B cell (primary cell): ENCODE measurements at regions not wholly inside any gene's neighbourhood (a gene's known extent, or its start where the extent isn't known, plus 50 kb on each side); places are given as distances from the start of the nearest gene placed in this dataset.

Experiments used
- ATAC-seq: fragments of 200-7000 bp; cut with Tn5 transposase; one replicate; pipeline ENCODE4 v1.10.0; 2021; ENCODE audit warnings: low read depth, mild to moderate bottlenecking, moderate number of reproducible peaks, moderate library complexity
- CTCF ChIA-PET: fragments of 350-600 bp; sonication (Branson Sonifier 250); formaldehyde crosslinking; loops from one replicate; lab custom pipeline; 2021; ENCODE audit warnings: antibody characterized with exemption, inconsistent platforms; lab: Charles Lee
- POLR2A ChIA-PET: fragments of 350-600 bp; sonication (Branson Sonifier 250); formaldehyde crosslinking; loops from one replicate; lab custom pipeline; 2021; ENCODE audit warnings: antibody characterized with exemption; lab: Charles Lee
- DNase-seq: peaks from one replicate; pipeline ENCODE4 v3.0.0; 2013
- H2AFZ ChIP-seq: 2 replicates; pipeline ENCODE4 v1.6.1; 2012; ENCODE audit warnings: mild to moderate bottlenecking, low read depth, low read length; ENCODE audit not compliant: insufficient read depth, poor library complexity, severe bottlenecking
- H3K27ac ChIP-seq, 2 donors: 1 replicate in 1 of 2; 2 replicates in 1 of 2; pipeline ENCODE4 v1.5.1; 2012 to 2013; ENCODE audit warnings: low read length in 2 of 2, mild to moderate bottlenecking in 2 of 2, moderate library complexity in 1 of 2
- H3K27me3 ChIP-seq, 4 experiments: fragments of 200-600 bp in 1 of 4; sonication (generic) in 1 of 4; replicated peaks in 1 of 4; 1 replicate in 2 of 4; 2 replicates in 2 of 4; pipeline versions ENCODE4 v1.6.1 to v1.7.0; 2013 to 2016; ENCODE audit warnings: low read length in 3 of 4, mild to moderate bottlenecking in 2 of 4, mixed read lengths in 1 of 4, moderate library complexity in 1 of 4; ENCODE audit not compliant: insufficient read depth in 4 of 4, control insufficient read depth in 3 of 4; ENCODE audit errors: control extremely low read depth in 1 of 4
- H3K36me3 ChIP-seq, 2 experiments: replicated peaks in 1 of 2; 1 replicate in 1 of 2; 2 replicates in 1 of 2; pipeline versions ENCODE4 v1.6.1 to v1.7.1; 2013; ENCODE audit warnings: low read length in 1 of 2; ENCODE audit not compliant: insufficient read depth in 2 of 2, control insufficient read depth in 1 of 2; ENCODE audit errors: control extremely low read depth in 1 of 2, extremely low read depth in 1 of 2
- H3K4me1 ChIP-seq, 2 donors: fragments of 200-600 bp in 1 of 2; sonication (generic) in 1 of 2; 1 replicate in 1 of 2; 2 replicates in 1 of 2; pipeline versions ENCODE4 v1.5.1 to v1.6.1; 2013 to 2017; ENCODE audit warnings: low read length in 2 of 2; ENCODE audit not compliant: control insufficient read depth in 2 of 2, insufficient read depth in 2 of 2
- H3K4me2 ChIP-seq: replicated peaks from 2 replicates; pipeline ENCODE3; 2012; ENCODE audit warnings: mild to moderate bottlenecking, low read depth, low read length; ENCODE audit not compliant: poor library complexity, severe bottlenecking
- H3K4me3 ChIP-seq, 5 experiments: fragments of 200-600 bp in 1 of 5; sonication (generic) in 1 of 5; 1 replicate in 3 of 5; 2 replicates in 2 of 5; pipeline versions ENCODE4 v1.5.1 to v1.7.0; 2011 to 2016; ENCODE audit warnings: low read length in 4 of 5, mild to moderate bottlenecking in 4 of 5, low read depth in 2 of 5, control low read depth in 1 of 5, moderate library complexity in 1 of 5; ENCODE audit not compliant: insufficient read depth in 1 of 5; ENCODE audit errors: control extremely low read depth in 1 of 5, extremely low read depth in 1 of 5
- H3K79me2 ChIP-seq: fragments of 200-600 bp; sonication (generic); one replicate; pipeline ENCODE4 v1.6.0; 2016; ENCODE audit warnings: low read length; ENCODE audit not compliant: control insufficient read depth, insufficient read depth
- H3K9ac ChIP-seq: fragments of 200-600 bp; sonication (generic); 2 replicates; pipeline ENCODE4 v1.6.1; 2017; ENCODE audit warnings: mild to moderate bottlenecking, low read length, moderate library complexity
- H3K9me3 ChIP-seq, 3 donors: one replicate each; pipeline versions ENCODE4 v1.6.1 to v1.7.1; 2013; ENCODE audit warnings: low read length in 2 of 3; ENCODE audit not compliant: control insufficient read depth in 2 of 3, insufficient read depth in 1 of 3; ENCODE audit errors: control extremely low read depth in 1 of 3
- H4K20me1 ChIP-seq: 2 replicates; pipeline ENCODE4 v1.6.0; 2012; ENCODE audit warnings: mild to moderate bottlenecking, low read length; ENCODE audit not compliant: insufficient read depth, control insufficient read depth, poor library complexity, severe bottlenecking
- H3K27ac Mint-ChIP-seq: one replicate; pipeline ENCODE4 v1.8.0; 2021; ENCODE audit warnings: mixed read lengths
- H3K27me3 Mint-ChIP-seq: one replicate; pipeline ENCODE4 v1.8.0; 2021; ENCODE audit warnings: mixed read lengths
- H3K4me1 Mint-ChIP-seq: one replicate; pipeline ENCODE4 v1.8.0; 2021; ENCODE audit warnings: mixed read lengths
- H3K4me3 Mint-ChIP-seq: one replicate; pipeline ENCODE4 v1.8.0; 2021; ENCODE audit warnings: mixed read lengths
- H3K9me3 Mint-ChIP-seq: one replicate; pipeline ENCODE4 v1.8.0; 2022; ENCODE audit warnings: mixed read lengths; ENCODE audit not compliant: insufficient read depth
- EZH2 ChIP-seq: IDR thresholded peaks from 2 replicates; pipeline ENCODE4 v1.6.1; 2012; ENCODE audit warnings: borderline replicate concordance, low read depth, mild to moderate bottlenecking, moderate library complexity, low read length; ENCODE audit not compliant: insufficient read depth, poor library complexity, severe bottlenecking
- WGBS: methylation state at CpG from one replicate; pipeline ENCODE4 v1.1.5; 2013; ENCODE audit warnings: missing lambda C conversion rate; ENCODE audit not compliant: insufficient coverage; 5-methylcytosine and 5-hydroxymethylcytosine counted together
- intact Hi-C: fragments of 100-400 bp; cut with micrococcal nuclease; formaldehyde crosslinking; loops from one replicate; pipeline ENCODE4 v1.10.0; 2022
- TF ChIP-seq, protein P1 (sequence below): fragments of 200-600 bp; IDR thresholded peaks from one replicate; pipeline ENCODE4 v1.8.0; 2022; ENCODE audit warnings: antibody characterized with exemption, mild to moderate bottlenecking

DNA sequence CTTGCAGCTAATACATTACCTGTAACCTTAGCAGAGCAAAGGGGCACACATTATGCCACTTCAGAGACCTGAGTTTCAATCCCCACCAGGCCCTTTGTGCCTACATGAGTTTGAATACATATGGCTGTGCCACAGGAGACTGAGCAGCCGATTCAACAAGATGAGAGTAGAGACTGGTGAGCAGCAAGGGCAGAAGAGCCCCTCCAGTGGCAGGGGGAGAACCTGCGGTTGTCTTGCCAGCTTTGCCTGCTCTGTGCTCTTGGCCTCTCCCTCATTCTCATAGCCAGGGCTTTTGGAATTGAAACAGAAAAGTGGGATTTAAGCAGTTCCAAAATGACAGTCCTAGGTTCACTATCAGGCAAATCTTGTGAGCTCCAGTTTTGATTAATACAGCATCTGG is 52.3 kb upstream of the CLNK start:
- no peak overlapping the region for H3K27ac Mint-ChIP-seq
- H3K4me3 Mint-ChIP-seq = no peak overlapping the region
- no peaks in the 10 kb centered on the region for H3K36me3 ChIP-seq
- no peak overlapping the region for H3K4me3 ChIP-seq
- no peaks in the 10 kb centered on the region for H4K20me1 ChIP-seq
- peaks cover 32% of the 10 kb centered on the region for H3K4me1 Mint-ChIP-seq
- H3K9me3 Mint-ChIP-seq = no peaks in the 10 kb centered on the region
- peaks cover 23 to 32% of the 10 kb centered on the region in 2 donors for H3K4me1 ChIP-seq
- no peaks in the 10 kb centered on the region for H3K79me2 ChIP-seq
- WGBS = 83% methylated on average over 2 of the region's 2 CpGs
- intact Hi-C loops = no loop called here
- ChIA-PET POLR2A (no interaction called here), CTCF (no interaction called here)
- H3K9me3 ChIP-seq = no peaks in the 10 kb centered on the region
- no peak overlapping the region for H2AFZ ChIP-seq
- H3K27me3 ChIP-seq = no peaks in the 10 kb centered on the region
- no peak overlapping the region for H3K9ac ChIP-seq
- no peak for DNase-seq
- no peak overlapping the region for H3K27ac ChIP-seq
- no peak overlapping the region for H3K4me2 ChIP-seq
- TF ChIP-seq, protein P1, sequence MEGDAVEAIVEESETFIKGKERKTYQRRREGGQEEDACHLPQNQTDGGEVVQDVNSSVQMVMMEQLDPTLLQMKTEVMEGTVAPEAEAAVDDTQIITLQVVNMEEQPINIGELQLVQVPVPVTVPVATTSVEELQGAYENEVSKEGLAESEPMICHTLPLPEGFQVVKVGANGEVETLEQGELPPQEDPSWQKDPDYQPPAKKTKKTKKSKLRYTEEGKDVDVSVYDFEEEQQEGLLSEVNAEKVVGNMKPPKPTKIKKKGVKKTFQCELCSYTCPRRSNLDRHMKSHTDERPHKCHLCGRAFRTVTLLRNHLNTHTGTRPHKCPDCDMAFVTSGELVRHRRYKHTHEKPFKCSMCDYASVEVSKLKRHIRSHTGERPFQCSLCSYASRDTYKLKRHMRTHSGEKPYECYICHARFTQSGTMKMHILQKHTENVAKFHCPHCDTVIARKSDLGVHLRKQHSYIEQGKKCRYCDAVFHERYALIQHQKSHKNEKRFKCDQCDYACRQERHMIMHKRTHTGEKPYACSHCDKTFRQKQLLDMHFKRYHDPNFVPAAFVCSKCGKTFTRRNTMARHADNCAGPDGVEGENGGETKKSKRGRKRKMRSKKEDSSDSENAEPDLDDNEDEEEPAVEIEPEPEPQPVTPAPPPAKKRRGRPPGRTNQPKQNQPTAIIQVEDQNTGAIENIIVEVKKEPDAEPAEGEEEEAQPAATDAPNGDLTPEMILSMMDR = no peak
- no peak for TF ChIP-seq EZH2
- H3K27me3 Mint-ChIP-seq = no peaks in the 10 kb centered on the region
- no peak for ATAC-seq

DNA sequence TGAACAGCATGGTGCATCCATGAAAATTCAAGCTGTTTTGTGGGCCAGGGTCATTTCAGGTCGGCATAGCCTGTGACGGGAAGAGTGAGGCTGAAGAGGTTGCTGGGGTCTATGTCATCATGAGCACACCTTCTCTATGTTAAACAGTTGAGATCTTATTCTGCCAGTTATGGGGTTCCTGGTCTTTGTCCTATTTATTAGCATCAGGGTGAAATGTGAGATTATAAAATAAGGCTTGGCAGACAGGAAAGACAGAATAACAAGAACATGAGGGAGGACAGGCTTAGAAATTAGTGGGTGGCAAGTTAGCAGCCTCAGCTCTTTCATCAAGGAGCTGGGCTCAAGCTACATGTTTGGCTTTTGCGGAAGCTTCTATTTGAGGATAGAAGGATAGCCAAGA is 51.7 kb upstream of the CLNK start:
- H3K4me3 ChIP-seq = no peak overlapping the region
- DNase-seq (no peak), ATAC-seq (no peak)
- Mint-ChIP-seq H3K9me3 (no peaks in the 10 kb centered on the region), H3K4me3 (no peak overlapping the region), H3K27ac (no peak overlapping the region), H3K27me3 (no peaks in the 10 kb centered on the region), H3K4me1 (peaks cover 37% of the 10 kb centered on the region)
- no peak overlapping the region for H3K27ac ChIP-seq
- 100% methylated on average over 3 of the region's 3 CpGs for WGBS
- H3K4me1 ChIP-seq = peaks cover 21 to 31% of the 10 kb centered on the region in 2 donors
- intact Hi-C loops = no loop called here
- H3K4me2 ChIP-seq = no peak overlapping the region
- H3K36me3 ChIP-seq = no peaks in the 10 kb centered on the region
- TF ChIP-seq, protein P1 = no peak
- TF ChIP-seq EZH2 = no peak
- H3K79me2 ChIP-seq = no peaks in the 10 kb centered on the region
- H2AFZ ChIP-seq = no peak overlapping the region
- no peaks in the 10 kb centered on the region for H4K20me1 ChIP-seq
- POLR2A ChIA-PET = interaction anchor here (0.7 kb wide), 1 partner anchor 183 kb away, joined by 3 read pairs; no protein-coding TSS in a partner anchor
- H3K27me3 ChIP-seq = no peaks in the 10 kb centered on the region
- H3K9me3 ChIP-seq = no peaks in the 10 kb centered on the region
- CTCF ChIA-PET = no interaction called here
- no peak overlapping the region for H3K9ac ChIP-seq
